GM06990 (cell line): ENCODE measurements at regions not wholly inside any gene's neighbourhood (a gene's known extent, or its start where the extent isn't known, plus 50 kb on each side); places are given as distances from the start of the nearest gene placed in this dataset.

Experiments
- DNase-seq: peaks from one replicate; pipeline ENCODE4 v3.0.0-alpha.2; 2011; ENCODE audit not compliant: insufficient read length; ENCODE audit errors: extremely low read depth
- H3K27me3 ChIP-seq: replicated peaks from 2 replicates; pipeline ENCODE4 v1.6.0; 2011; ENCODE audit warnings: low read length; ENCODE audit not compliant: control insufficient read depth, insufficient read depth
- H3K36me3 ChIP-seq: 2 replicates; pipeline ENCODE4 v1.5.1; 2011; ENCODE audit warnings: low read length; ENCODE audit not compliant: control insufficient read depth, insufficient read depth
- H3K4me3 ChIP-seq: replicated peaks from 2 replicates; pipeline ENCODE4 v1.5.1; 2011; ENCODE audit warnings: low read depth, mild to moderate bottlenecking, control low read depth, low read length
- TF ChIP-seq, protein P1 (sequence below): IDR thresholded peaks from 2 replicates; pipeline ENCODE4 v1.5.1; 2011; ENCODE audit warnings: low read length, control low read depth, mild to moderate bottlenecking, inconsistent platforms; ENCODE audit not compliant: insufficient read depth, poor library complexity, severe bottlenecking

DNA sequence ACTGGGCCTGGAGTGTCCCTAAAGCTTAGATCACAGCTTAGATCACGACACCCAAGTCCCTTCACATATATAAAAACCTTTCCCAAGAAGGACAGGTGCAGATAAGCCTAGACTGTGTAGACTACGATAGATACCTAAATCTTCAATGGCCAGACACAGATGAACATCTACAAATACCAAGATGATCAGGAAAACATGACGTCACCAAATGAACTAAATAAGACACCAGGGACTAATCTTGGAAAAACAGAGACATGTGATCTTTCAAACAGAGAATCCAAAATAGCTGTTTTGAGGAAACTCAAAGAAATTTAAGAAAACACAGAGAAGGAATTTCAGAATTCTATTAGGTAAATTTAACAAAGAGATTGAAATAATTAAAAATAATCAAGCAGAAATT, 1082.6 kb upstream of the PHF14 start:
- H3K27me3 ChIP-seq, result no peaks in the 10 kb centered on the region
- H3K36me3 ChIP-seq, result no peaks in the 10 kb centered on the region
- TF ChIP-seq, protein P1, sequence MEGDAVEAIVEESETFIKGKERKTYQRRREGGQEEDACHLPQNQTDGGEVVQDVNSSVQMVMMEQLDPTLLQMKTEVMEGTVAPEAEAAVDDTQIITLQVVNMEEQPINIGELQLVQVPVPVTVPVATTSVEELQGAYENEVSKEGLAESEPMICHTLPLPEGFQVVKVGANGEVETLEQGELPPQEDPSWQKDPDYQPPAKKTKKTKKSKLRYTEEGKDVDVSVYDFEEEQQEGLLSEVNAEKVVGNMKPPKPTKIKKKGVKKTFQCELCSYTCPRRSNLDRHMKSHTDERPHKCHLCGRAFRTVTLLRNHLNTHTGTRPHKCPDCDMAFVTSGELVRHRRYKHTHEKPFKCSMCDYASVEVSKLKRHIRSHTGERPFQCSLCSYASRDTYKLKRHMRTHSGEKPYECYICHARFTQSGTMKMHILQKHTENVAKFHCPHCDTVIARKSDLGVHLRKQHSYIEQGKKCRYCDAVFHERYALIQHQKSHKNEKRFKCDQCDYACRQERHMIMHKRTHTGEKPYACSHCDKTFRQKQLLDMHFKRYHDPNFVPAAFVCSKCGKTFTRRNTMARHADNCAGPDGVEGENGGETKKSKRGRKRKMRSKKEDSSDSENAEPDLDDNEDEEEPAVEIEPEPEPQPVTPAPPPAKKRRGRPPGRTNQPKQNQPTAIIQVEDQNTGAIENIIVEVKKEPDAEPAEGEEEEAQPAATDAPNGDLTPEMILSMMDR, result no peak
- no peak for DNase-seq
- H3K4me3 ChIP-seq, result no peak overlapping the region

DNA sequence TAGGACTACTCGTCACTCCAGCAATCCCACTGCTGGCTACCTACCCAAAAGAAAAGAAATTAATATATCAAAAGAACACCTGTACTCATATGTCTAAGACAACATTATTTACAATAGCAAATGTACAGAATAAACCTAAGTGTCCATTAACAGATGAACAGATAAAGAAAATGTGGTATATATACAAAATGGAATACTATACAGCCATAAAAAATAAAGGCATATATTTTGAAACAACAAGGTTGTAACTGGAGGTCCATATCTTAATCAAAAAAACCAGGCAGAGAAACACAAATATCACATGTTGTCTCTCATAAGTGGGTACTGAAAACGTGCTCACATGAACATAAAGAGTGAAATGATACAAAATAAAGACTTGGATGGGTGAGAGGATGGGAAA, 1073.3 kb upstream of the PHF14 start:
- Histone ChIP-seq H3K36me3 (no peaks in the 10 kb centered on the region), H3K27me3 (no peaks in the 10 kb centered on the region), H3K4me3 (no peak overlapping the region)
- TF ChIP-seq, protein P1, result no peak
- DNase-seq, result no peak

DNA sequence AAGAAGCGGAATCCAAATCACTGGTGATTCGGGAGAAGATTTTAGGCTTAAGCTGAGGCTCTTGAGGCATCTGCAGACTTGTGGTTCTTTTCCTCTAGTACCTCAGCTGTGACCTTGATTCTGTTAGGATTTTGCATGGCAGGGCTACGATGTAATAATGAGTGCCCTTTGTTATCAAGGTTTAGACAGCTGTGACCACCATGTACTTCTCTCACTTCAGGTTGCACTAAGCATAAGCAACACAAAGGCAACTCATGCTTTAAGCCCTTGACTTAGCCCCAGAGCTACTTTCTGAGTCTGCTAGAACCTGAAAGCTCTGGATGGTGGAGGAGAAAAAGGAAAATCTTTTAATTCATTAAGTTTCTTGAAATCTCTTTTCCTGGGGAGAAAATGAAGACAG, 1052.3 kb upstream of the PHF14 start:
- DNase-seq, result no peak
- H3K27me3 ChIP-seq, result no peaks in the 10 kb centered on the region
- no peak overlapping the region for H3K4me3 ChIP-seq
- TF ChIP-seq, protein P1, result no peak
- H3K36me3 ChIP-seq, result no peaks in the 10 kb centered on the region

DNA sequence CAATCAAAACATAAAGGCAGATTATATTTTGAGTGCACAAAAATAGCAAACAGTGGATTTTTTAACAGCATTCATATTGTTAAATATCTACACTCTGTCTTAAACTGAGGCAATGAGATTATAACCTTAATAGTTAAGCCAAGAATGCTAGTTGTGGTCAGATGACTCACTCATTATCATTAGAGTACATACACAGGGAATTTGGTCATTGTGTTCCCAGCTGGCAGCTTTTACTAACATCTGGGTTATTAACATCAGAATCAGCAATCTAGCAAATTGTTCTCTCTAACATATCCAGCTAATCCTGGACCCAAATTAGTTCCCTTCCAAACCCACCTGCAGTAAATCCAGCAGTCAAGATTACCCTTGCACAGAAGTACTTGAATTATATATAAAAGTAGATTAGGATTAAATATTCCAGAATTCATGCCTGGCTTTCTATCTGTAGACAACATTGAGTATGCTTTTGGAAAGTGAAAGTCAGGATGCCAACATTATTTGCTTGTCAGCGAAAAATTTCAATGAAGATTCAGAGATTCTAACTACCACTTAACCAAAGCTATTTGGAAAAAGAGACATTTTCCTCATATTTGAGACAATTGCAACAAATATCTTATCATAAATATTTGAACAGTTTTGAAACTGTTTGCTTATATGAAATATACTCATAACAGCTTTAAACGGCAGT, 1035.6 kb upstream of the PHF14 start:
- Histone ChIP-seq H3K4me3 (no peak overlapping the region), H3K36me3 (no peaks in the 10 kb centered on the region), H3K27me3 (no peaks in the 10 kb centered on the region)
- TF ChIP-seq, protein P1, result no peak
- no peak for DNase-seq

GRCh38 chr7:9939176-9939575, 1034.5 kb upstream of the PHF14 start:
- H3K36me3 ChIP-seq, result no peaks in the 10 kb centered on the region
- H3K4me3 ChIP-seq, result no peak overlapping the region
- TF ChIP-seq, protein P1, result no peak
- no peak for DNase-seq
- no peaks in the 10 kb centered on the region for H3K27me3 ChIP-seq

DNA sequence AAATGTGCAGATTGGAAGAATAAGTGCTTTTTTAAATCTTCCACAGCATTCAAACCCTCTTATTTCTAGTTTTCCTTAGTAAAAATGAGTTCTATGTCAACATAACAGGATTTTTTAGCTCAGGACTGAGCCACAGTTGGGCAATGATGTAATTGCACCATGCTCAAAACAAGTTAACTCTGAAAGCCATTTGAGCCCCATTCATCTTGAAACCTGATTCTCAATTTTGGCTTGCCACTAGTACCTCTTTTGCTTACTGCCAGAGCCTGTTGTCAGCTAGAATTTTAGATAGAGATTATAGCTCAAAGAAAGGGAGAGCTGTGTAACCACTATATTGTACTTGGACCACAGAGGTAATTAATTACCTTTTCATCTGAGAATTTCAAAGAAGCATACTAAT, 1028.5 kb upstream of the PHF14 start:
- no peak for DNase-seq
- Histone ChIP-seq H3K4me3 (no peak overlapping the region), H3K36me3 (no peaks in the 10 kb centered on the region), H3K27me3 (no peaks in the 10 kb centered on the region)
- TF ChIP-seq, protein P1, result no peak
